ENCODE measurements at regions not wholly inside any gene's neighbourhood (a gene's known extent, or its start where the extent isn't known, plus 50 kb on each side); places are given as distances from the start of the nearest gene placed in this dataset.

DNA sequence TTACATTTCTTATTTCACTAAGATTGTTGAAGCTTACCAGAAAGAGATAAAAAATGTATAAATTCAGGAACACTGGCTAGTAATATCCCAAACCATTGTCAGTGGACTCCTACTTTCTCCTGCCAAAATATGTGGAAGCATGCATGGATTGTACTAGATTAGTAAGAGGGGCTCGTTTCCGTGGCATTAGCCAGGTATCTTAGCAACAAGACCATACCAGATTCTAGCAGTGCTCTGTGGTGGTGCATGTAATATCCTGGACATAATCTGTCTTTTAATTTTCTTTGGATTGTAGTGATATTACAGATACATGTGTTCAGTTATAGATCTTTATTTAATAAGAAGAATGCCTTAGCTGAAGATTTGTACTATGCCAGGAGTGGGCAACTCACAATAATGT, 371.9 kb upstream of the PITX2 start:
- TF ChIP-seq CTCF (IDR thresholded peaks at IDR 0.05; ENCODE audit: unreplicated experiment) = no peak
- Mint-ChIP-seq H3K4me1 (ENCODE audit: unreplicated experiment) (no peaks in the 10 kb centered on the region), H3K27ac (ENCODE audit: unreplicated experiment) (no peak overlapping the region), H3K4me3 (ENCODE audit: unreplicated experiment) (no peak overlapping the region), H3K36me3 (ENCODE audit: low read depth, unreplicated experiment) (no peaks in the 10 kb centered on the region), H3K27me3 (ENCODE audit: unreplicated experiment) (no peaks in the 10 kb centered on the region), H3K9me3 (ENCODE audit: unreplicated experiment) (no peaks in the 10 kb centered on the region)
- no peak for DNase-seq (ENCODE audit: low spot score)

DNA sequence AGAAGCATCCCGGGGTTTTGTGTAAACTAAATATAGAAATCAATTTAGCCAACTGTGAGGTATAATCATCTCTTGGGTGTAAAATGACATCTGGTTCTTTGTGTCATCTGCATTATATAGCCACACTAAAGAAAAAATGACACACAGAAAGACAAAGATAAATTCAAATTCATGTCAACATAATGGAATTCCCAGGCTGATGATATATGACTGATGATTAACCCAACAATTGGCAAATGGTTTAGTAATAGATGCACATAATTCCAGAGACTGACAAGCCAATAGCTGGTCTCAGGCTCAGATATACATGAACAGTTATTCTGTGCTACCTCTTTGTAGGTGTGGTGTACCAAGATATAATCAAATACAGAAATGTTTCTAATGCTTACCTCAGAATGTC, 375.4 kb upstream of the PITX2 start:
- H3K4me1 Mint-ChIP-seq (ENCODE audit: unreplicated experiment) = no peaks in the 10 kb centered on the region
- H3K4me3 Mint-ChIP-seq (ENCODE audit: unreplicated experiment) = no peak overlapping the region
- DNase-seq (ENCODE audit: low spot score) = no peak
- no peak for TF ChIP-seq CTCF (IDR thresholded peaks at IDR 0.05; ENCODE audit: unreplicated experiment)
- H3K9me3 Mint-ChIP-seq (ENCODE audit: unreplicated experiment) = no peaks in the 10 kb centered on the region
- no peaks in the 10 kb centered on the region for H3K36me3 Mint-ChIP-seq (ENCODE audit: low read depth, unreplicated experiment)
- H3K27me3 Mint-ChIP-seq (ENCODE audit: unreplicated experiment) = no peaks in the 10 kb centered on the region
- no peak overlapping the region for H3K27ac Mint-ChIP-seq (ENCODE audit: unreplicated experiment)

DNA sequence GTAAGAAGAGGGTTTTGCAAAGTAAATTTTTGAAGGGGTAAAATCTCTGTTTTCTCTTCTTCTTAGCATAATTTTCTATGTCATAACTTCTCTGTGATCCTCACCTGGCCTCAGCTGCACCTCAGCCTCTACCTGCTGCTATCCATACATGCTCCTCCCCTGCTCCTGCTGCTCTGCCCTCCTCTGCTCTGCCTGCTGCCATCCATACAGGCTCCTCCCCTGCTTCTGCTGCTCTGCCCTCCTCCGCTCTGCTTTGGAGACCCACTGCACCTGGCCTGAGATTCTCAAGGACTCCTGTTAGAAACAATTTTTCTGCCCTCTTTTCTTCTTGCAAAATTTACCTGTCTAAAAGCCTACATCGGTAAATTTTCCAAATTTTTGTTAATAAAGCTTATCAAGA, 388.6 kb upstream of the PITX2 start:
- no peaks in the 10 kb centered on the region for H3K4me1 Mint-ChIP-seq (ENCODE audit: unreplicated experiment)
- DNase-seq (ENCODE audit: low spot score) = no peak
- H3K4me3 Mint-ChIP-seq (ENCODE audit: unreplicated experiment) = no peak overlapping the region
- H3K27me3 Mint-ChIP-seq (ENCODE audit: unreplicated experiment) = peaks cover 2% of the 10 kb centered on the region
- H3K9me3 Mint-ChIP-seq (ENCODE audit: unreplicated experiment) = no peaks in the 10 kb centered on the region
- no peak for TF ChIP-seq CTCF (IDR thresholded peaks at IDR 0.05; ENCODE audit: unreplicated experiment)
- no peaks in the 10 kb centered on the region for H3K36me3 Mint-ChIP-seq (ENCODE audit: low read depth, unreplicated experiment)
- no peak overlapping the region for H3K27ac Mint-ChIP-seq (ENCODE audit: unreplicated experiment)

GRCh38 chr4:111013846-111014245, 391.0 kb upstream of the PITX2 start:
- TF ChIP-seq CTCF (IDR thresholded peaks at IDR 0.05; ENCODE audit: unreplicated experiment) = no peak
- Mint-ChIP-seq H3K4me3 (ENCODE audit: unreplicated experiment) (no peak overlapping the region), H3K27me3 (ENCODE audit: unreplicated experiment) (peaks cover 2% of the 10 kb centered on the region), H3K27ac (ENCODE audit: unreplicated experiment) (no peak overlapping the region), H3K9me3 (ENCODE audit: unreplicated experiment) (no peaks in the 10 kb centered on the region), H3K36me3 (ENCODE audit: low read depth, unreplicated experiment) (no peaks in the 10 kb centered on the region), H3K4me1 (ENCODE audit: unreplicated experiment) (peaks cover 5% of the 10 kb centered on the region)
- no peak for DNase-seq (ENCODE audit: low spot score)

GRCh38 chr4:111014537-111014936, 391.7 kb upstream of the PITX2 start:
- no peak for TF ChIP-seq CTCF (IDR thresholded peaks at IDR 0.05; ENCODE audit: unreplicated experiment)
- Mint-ChIP-seq H3K27ac (ENCODE audit: unreplicated experiment) (no peak overlapping the region), H3K27me3 (ENCODE audit: unreplicated experiment) (peaks cover 2% of the 10 kb centered on the region), H3K9me3 (ENCODE audit: unreplicated experiment) (no peaks in the 10 kb centered on the region), H3K4me3 (ENCODE audit: unreplicated experiment) (no peak overlapping the region), H3K4me1 (ENCODE audit: unreplicated experiment) (peaks cover 5% of the 10 kb centered on the region), H3K36me3 (ENCODE audit: low read depth, unreplicated experiment) (no peaks in the 10 kb centered on the region)
- DNase-seq (ENCODE audit: low spot score) = no peak
